Stimulated activated CD8-positive, alpha-beta memory T cell treated with anti-CD3 and anti-CD28 coated beads, Interleukin-15, amount 100 ng/mL, for 48 hours (primary cell): ENCODE measurements at regions not wholly inside any gene's neighbourhood (a gene's known extent, or its start where the extent isn't known, plus 50 kb on each side); places are given as distances from the start of the nearest gene placed in this dataset.

Source experiments
- DNase-seq, 2 donors: peaks; one replicate each; pipeline ENCODE4 v3.0.0-alpha.2; 2020; ENCODE audit warnings: low read depth in 2 of 2

- no peak for DNase-seq
Observed at GRCh38 chr10:85213493-85213892, 885.1 kb downstream of the CCSER2 start.

GRCh38 chr10:85222300-85222699, 893.9 kb downstream of the CCSER2 start:
- no peak for DNase-seq

GRCh38 chr10:85224366-85224940, 896.1 kb downstream of the CCSER2 start:
- no peak for DNase-seq

GRCh38 chr10:85225311-85225710, 896.9 kb downstream of the CCSER2 start:
- no peak for DNase-seq

GRCh38 chr10:85226596-85226995, 898.2 kb downstream of the CCSER2 start:
- DNase-seq = no peak

- DNase-seq = no peak
Observed at GRCh38 chr10:85228726-85229125, 900.3 kb downstream of the CCSER2 start.

GRCh38 chr10:85231534-85232270, 903.3 kb downstream of the CCSER2 start:
- no peak for DNase-seq

- DNase-seq = no peak
Observed at GRCh38 chr10:85235258-85235657, 906.9 kb downstream of the CCSER2 start.

- DNase-seq = no peak
Observed at GRCh38 chr10:85238676-85239075, 910.3 kb downstream of the CCSER2 start.

- no peak for DNase-seq
Observed at GRCh38 chr10:85250304-85250703, 921.9 kb downstream of the CCSER2 start.

GRCh38 chr10:85256481-85256880, 928.1 kb downstream of the CCSER2 start:
- no peak for DNase-seq

GRCh38 chr10:85259908-85260307, 931.5 kb downstream of the CCSER2 start:
- DNase-seq = no peak

GRCh38 chr10:85262992-85263391, 934.6 kb downstream of the CCSER2 start:
- no peak for DNase-seq

GRCh38 chr10:85265121-85265520, 936.7 kb downstream of the CCSER2 start:
- no peak for DNase-seq

GRCh38 chr10:85266808-85267207, 938.4 kb downstream of the CCSER2 start:
- no peak for DNase-seq

- no peak for DNase-seq
Observed at GRCh38 chr10:85280014-85280413, 951.6 kb downstream of the CCSER2 start.

- no peak for DNase-seq
Observed at GRCh38 chr10:85284778-85285770, 956.7 kb downstream of the CCSER2 start.

- DNase-seq = no peak
Observed at GRCh38 chr10:85293483-85293882, 965.1 kb downstream of the CCSER2 start.

GRCh38 chr10:85311613-85312337, 983.4 kb downstream of the CCSER2 start:
- no peak for DNase-seq

GRCh38 chr10:85315657-85316056, 987.3 kb downstream of the CCSER2 start:
- DNase-seq = no peak

GRCh38 chr10:85316276-85316675, 987.9 kb downstream of the CCSER2 start:
- DNase-seq = no peak

- DNase-seq = no peak
Observed at GRCh38 chr10:85317827-85318226, 989.4 kb downstream of the CCSER2 start.
